SK-N-SH treated with all-trans-retinoic acid at 6 μM for 48 hours (cell line): ENCODE measurements at regions not wholly inside any gene's neighbourhood (a gene's known extent, or its start where the extent isn't known, plus 50 kb on each side); places are given as distances from the start of the nearest gene placed in this dataset.

ENCODE experiments used
- ATAC-seq: fragments of 200-7000 bp; cut with Tn5 transposase; 3 replicates; pipeline ENCODE4 v1.9.1; 2020; ENCODE audit warnings: mild to moderate bottlenecking, moderate library complexity
- ARNTL ChIP-seq: fragments of 450-650 bp; formaldehyde crosslinking; IDR thresholded peaks from 2 replicates; pipeline ENCODE4 v1.5.0; 2020; ENCODE audit warnings: low read depth, mild to moderate bottlenecking, moderate library complexity, borderline replicate concordance
- BACH2 ChIP-seq: fragments of 250-450 bp; sonication (Bioruptor Pico); IDR thresholded peaks from 2 replicates; pipeline ENCODE4 v1.9.0; 2021; ENCODE audit warnings: mild to moderate bottlenecking, borderline replicate concordance
- CREB5 ChIP-seq: fragments of 250-450 bp; sonication (Bioruptor Pico); IDR thresholded peaks from 2 replicates; pipeline ENCODE4 v1.5.1; 2020; ENCODE audit warnings: low read depth, mild to moderate bottlenecking, moderate library complexity
- CSDC2 ChIP-seq: fragments of 250-450 bp; sonication (Bioruptor Pico); IDR thresholded peaks from 2 replicates; pipeline ENCODE4 v1.5.0; 2020; ENCODE audit warnings: mild to moderate bottlenecking, moderate library complexity
- ESRRG ChIP-seq: fragments of 250-450 bp; sonication (Bioruptor Pico); IDR thresholded peaks from 2 replicates; pipeline ENCODE4 v1.6.1; 2021; ENCODE audit warnings: mild to moderate bottlenecking
- GLIS3 ChIP-seq: fragments of 250-450 bp; sonication (Bioruptor Pico); IDR thresholded peaks from 2 replicates; pipeline ENCODE4 v1.5.0; 2020; ENCODE audit warnings: mild to moderate bottlenecking, moderate library complexity
- ISL1 ChIP-seq: fragments of 250-450 bp; sonication (Bioruptor Pico); IDR thresholded peaks from 2 replicates; pipeline ENCODE4 v2.1.2; 2022; ENCODE audit warnings: mild to moderate bottlenecking, moderate library complexity
- OSR1 ChIP-seq: fragments of 250-450 bp; sonication (Bioruptor Pico); IDR thresholded peaks from 2 replicates; pipeline ENCODE4 v1.8.0; 2022; ENCODE audit warnings: moderate library complexity, mild to moderate bottlenecking, inconsistent platforms
- POU6F1 ChIP-seq: fragments of 250-450 bp; sonication (Bioruptor Pico); IDR thresholded peaks from 2 replicates; pipeline ENCODE4 v1.8.0; 2021; ENCODE audit warnings: low read depth, mild to moderate bottlenecking, moderate library complexity, borderline replicate concordance
- PPARA ChIP-seq: fragments of 250-450 bp; sonication (Bioruptor Pico); IDR thresholded peaks from 2 replicates; pipeline ENCODE4 v1.5.0; 2020; ENCODE audit warnings: mild to moderate bottlenecking, borderline replicate concordance
- RARB ChIP-seq: fragments of 250-450 bp; sonication (Bioruptor Pico); IDR thresholded peaks from 2 replicates; pipeline ENCODE4 v1.8.0; 2021; ENCODE audit warnings: mild to moderate bottlenecking, moderate library complexity
- SNAI2 ChIP-seq: fragments of 250-450 bp; sonication (Bioruptor Pico); IDR thresholded peaks from 2 replicates; pipeline ENCODE4 v1.5.0; 2020; ENCODE audit warnings: mild to moderate bottlenecking, moderate library complexity
- TCF4 ChIP-seq: fragments of 250-450 bp; sonication (Bioruptor Pico); IDR thresholded peaks from 2 replicates; pipeline ENCODE4 v1.8.0; 2021; ENCODE audit warnings: mild to moderate bottlenecking, moderate library complexity, borderline replicate concordance
- TOX ChIP-seq: fragments of 250-450 bp; sonication (Bioruptor Pico); IDR thresholded peaks from 2 replicates; pipeline ENCODE4 v1.8.0; 2021; ENCODE audit warnings: mild to moderate bottlenecking, moderate library complexity, borderline replicate concordance
- TSHZ2 ChIP-seq: fragments of 250-450 bp; sonication (Bioruptor Pico); IDR thresholded peaks from 2 replicates; pipeline ENCODE4 v1.5.0; 2020; ENCODE audit warnings: mild to moderate bottlenecking, moderate library complexity
- ZC3H10 ChIP-seq: fragments of 250-450 bp; sonication (Bioruptor Pico); IDR thresholded peaks from 2 replicates; pipeline ENCODE4 v1.5.1; 2021; ENCODE audit warnings: mild to moderate bottlenecking, moderate library complexity
- ZFP3 ChIP-seq: fragments of 250-450 bp; sonication (Bioruptor Pico); IDR thresholded peaks from 2 replicates; pipeline ENCODE4 v1.5.0; 2020; ENCODE audit warnings: mild to moderate bottlenecking, moderate library complexity
- ZFP30 ChIP-seq: fragments of 450-650 bp; formaldehyde crosslinking; IDR thresholded peaks from 2 replicates; pipeline ENCODE4 v1.5.0; 2022; ENCODE audit warnings: mild to moderate bottlenecking, moderate library complexity
- ZNF565 ChIP-seq: fragments of 450-650 bp; formaldehyde crosslinking; conservative IDR thresholded peaks from 2 replicates; pipeline ENCODE4 v1.5.0; 2020; ENCODE audit warnings: low read depth, mild to moderate bottlenecking, moderate library complexity
- ZNF70 ChIP-seq: fragments of 450-650 bp; formaldehyde crosslinking; IDR thresholded peaks from 2 replicates; pipeline ENCODE4 v1.5.0; 2020; ENCODE audit warnings: mild to moderate bottlenecking, moderate library complexity
- TF ChIP-seq, protein P1 (sequence below): fragments of 250-450 bp; sonication (Bioruptor Pico); IDR thresholded peaks from 2 replicates; pipeline ENCODE4 v1.8.0; 2020; ENCODE audit warnings: mild to moderate bottlenecking, moderate library complexity, borderline replicate concordance

- no peak for TF ChIP-seq TSHZ2 (CRISPR knock-in tag)
- no peak for TF ChIP-seq ZNF70
- TF ChIP-seq TOX (CRISPR knock-in tag): no peak
- no peak for TF ChIP-seq TCF4 (CRISPR knock-in tag)
- TF ChIP-seq ZFP3 (CRISPR knock-in tag): no peak
- TF ChIP-seq SNAI2 (CRISPR knock-in tag): no peak
Measured at GRCh38 chr21:22343721-22344120, 1345.5 kb downstream of the NCAM2 start (continued).

DNA sequence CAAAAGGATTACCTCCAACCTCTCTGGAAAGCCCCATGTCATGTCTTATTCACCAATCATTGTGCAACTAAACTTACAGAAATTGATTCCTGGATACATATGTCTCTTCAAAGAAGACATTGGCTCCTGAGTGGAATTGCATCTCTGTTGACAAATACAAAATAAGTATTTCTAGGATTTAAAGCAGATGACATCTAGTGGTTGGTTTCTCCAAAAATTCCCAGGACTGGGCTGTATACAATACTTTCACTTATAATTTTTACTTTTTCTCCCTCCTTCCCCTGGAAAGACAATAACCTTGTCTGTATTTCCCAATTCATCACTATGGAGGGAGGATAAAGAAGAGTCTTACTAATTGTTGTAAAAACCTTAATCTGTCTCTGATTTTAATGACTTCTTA lies 1347.4 kb downstream of the NCAM2 start:
- ATAC-seq: no peak
- no peak for TF ChIP-seq RARB (CRISPR knock-in tag)
- TF ChIP-seq ZFP30 (CRISPR knock-in tag): no peak
- no peak for TF ChIP-seq GLIS3
- TF ChIP-seq, protein P1, sequence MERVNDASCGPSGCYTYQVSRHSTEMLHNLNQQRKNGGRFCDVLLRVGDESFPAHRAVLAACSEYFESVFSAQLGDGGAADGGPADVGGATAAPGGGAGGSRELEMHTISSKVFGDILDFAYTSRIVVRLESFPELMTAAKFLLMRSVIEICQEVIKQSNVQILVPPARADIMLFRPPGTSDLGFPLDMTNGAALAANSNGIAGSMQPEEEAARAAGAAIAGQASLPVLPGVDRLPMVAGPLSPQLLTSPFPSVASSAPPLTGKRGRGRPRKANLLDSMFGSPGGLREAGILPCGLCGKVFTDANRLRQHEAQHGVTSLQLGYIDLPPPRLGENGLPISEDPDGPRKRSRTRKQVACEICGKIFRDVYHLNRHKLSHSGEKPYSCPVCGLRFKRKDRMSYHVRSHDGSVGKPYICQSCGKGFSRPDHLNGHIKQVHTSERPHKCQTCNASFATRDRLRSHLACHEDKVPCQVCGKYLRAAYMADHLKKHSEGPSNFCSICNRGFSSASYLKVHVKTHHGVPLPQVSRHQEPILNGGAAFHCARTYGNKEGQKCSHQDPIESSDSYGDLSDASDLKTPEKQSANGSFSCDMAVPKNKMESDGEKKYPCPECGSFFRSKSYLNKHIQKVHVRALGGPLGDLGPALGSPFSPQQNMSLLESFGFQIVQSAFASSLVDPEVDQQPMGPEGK: no peak
- no peak for TF ChIP-seq ESRRG (CRISPR knock-in tag)
- no peak for TF ChIP-seq ZNF565 (CRISPR knock-in tag)
- no peak for TF ChIP-seq ARNTL (CRISPR knock-in tag)
- no peak for TF ChIP-seq TOX (CRISPR knock-in tag)
- TF ChIP-seq CSDC2 (CRISPR knock-in tag): no peak
- TF ChIP-seq BACH2 (CRISPR knock-in tag): no peak
- TF ChIP-seq CREB5 (CRISPR knock-in tag): no peak

DNA sequence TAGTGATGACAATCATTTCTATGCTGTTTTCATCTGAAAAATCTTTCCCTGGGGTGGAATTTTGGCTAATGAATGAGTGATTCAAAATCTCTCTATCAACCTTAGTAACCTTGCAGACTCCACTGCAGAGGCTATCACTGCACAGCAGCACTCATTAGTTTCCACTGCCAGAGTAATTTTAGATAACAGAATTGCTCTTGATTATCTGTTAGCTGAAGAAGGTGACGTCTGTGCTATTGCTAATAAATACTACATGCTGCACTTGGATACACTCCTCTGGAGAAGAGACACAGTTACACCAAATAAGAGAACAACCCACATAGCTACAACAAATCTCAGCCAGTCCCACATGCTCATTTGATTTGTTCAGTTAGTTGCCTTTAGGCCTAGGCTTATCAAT lies 1348.4 kb downstream of the NCAM2 start:
- peak; percentile 63 for TF ChIP-seq TSHZ2 (CRISPR knock-in tag)
- no peak for TF ChIP-seq CSDC2 (CRISPR knock-in tag)
- no peak for TF ChIP-seq CREB5 (CRISPR knock-in tag)
- TF ChIP-seq ZFP3 (CRISPR knock-in tag): no peak
- no peak for TF ChIP-seq TOX (CRISPR knock-in tag)
- TF ChIP-seq TCF4 (CRISPR knock-in tag): peak; percentile 59; the same call in 1 of the 2 replicates
- TF ChIP-seq GLIS3: no peak
- no peak for TF ChIP-seq POU6F1 (CRISPR knock-in tag)
- no peak for TF ChIP-seq ARNTL (CRISPR knock-in tag)
- TF ChIP-seq ZNF565 (CRISPR knock-in tag): no peak
- TF ChIP-seq PPARA (CRISPR knock-in tag): no peak
- TF ChIP-seq ZC3H10 (CRISPR knock-in tag): no peak
- no peak for TF ChIP-seq OSR1 (CRISPR knock-in tag)
- no peak for TF ChIP-seq ESRRG (CRISPR knock-in tag)
- no peak for TF ChIP-seq ISL1 (CRISPR knock-in tag)
- TF ChIP-seq, all 23 proteins: peak for 2
- ATAC-seq: no peak
